ENCODE measurements at regions not wholly inside any gene's neighbourhood (a gene's known extent, or its start where the extent isn't known, plus 50 kb on each side); places are given as distances from the start of the nearest gene placed in this dataset.

DNA sequence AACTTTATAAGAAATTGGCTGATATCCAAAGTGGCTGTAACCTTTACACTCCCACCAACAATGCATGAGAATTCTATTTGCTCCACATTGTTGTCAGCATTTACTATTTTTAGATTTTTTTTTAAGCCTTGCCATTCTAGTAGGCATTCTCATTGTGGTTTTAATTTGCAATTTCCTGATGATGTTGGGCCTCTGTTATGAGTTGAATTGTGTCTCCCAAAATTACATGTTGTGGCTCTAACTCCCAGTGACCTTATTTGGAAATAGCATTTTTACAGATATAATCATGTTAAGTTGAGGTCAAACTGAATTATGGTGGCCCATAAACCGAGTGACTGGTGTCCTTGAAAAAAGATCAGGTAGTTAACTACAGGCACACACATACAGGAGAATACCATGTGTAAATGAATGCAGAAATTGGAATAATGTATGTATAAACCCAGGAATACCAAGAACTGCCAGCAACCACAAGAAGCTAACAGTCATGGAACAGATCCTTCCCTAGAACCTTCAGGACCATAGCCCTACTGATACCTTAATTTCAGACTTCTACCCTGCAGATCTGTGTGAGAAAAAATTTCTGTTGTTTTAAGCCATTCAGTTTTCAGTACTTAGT, 348.8 kb upstream of the DAB1 start:
- no peak for TF ChIP-seq POLR2AphosphoS5 (IDR thresholded peaks at IDR 0.05; ENCODE audit: low read depth, low read length)
- no peak for TF ChIP-seq POLR2A (IDR thresholded peaks at IDR 0.05; ENCODE audit: low read depth, low read length)
- TF ChIP-seq TAF1 (IDR thresholded peaks at IDR 0.05; ENCODE audit: low read depth, low read length), result no peak
